ENCODE measurements at regions not wholly inside any gene's neighbourhood (a gene's known extent, or its start where the extent isn't known, plus 50 kb on each side); places are given as distances from the start of the nearest gene placed in this dataset.

DNA sequence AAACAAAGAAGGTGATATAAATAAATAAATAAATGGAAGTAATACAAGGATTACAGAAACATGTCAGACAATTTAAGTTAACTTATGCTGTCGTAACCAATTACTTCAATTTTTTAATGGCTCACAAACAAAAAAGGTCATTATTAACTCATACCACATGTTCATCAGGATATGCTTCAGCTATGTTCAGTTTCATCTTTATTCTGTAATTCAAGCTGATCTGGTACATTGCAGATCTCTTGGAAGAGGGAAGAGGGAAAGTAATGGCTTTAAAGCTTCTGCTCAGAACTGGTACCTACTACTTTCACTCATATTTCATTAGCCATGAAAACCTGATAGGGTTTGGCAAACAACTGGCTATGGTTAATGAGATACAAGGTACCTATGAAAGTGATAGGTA lies 67.6 kb upstream of the ERBB4 start:
- no peaks in the 10 kb centered on the region for H4K20me1 ChIP-seq (replicated peaks; ENCODE audit: control insufficient read depth, insufficient read depth, low read length)
- H3K4me3 ChIP-seq: no peak overlapping the region
- CTCF ChIA-PET (ENCODE audit: low intra/inter-chr PET ratio): no interaction called here
- H3K4me2 ChIP-seq (ENCODE audit: insufficient read depth, low read length): no peak overlapping the region
- no peaks in the 10 kb centered on the region for H3K9me1 ChIP-seq (ENCODE audit: control insufficient read depth, insufficient read depth, low read length)
- no peak for FAIRE-seq
- no peaks in the 10 kb centered on the region for H3K9me3 ChIP-seq (replicated peaks; ENCODE audit: control insufficient read depth, insufficient read depth, low read depth, low read length)
- TF ChIP-seq ZNF197 (CRISPR knock-in tag; IDR thresholded peaks at IDR 0.05; ENCODE audit: low read depth) (no peak), MTA2 (IDR thresholded peaks at IDR 0.05; ENCODE audit: low read depth) (no peak), ZNF121 (CRISPR knock-in tag; conservative IDR thresholded peaks at IDR 0.05) (no peak), KDM5B (IDR thresholded peaks at IDR 0.05; ENCODE audit: insufficient replicate concordance, low read depth, low read length) (no peak), SPI1 (IDR thresholded peaks at IDR 0.05; ENCODE audit: borderline replicate concordance, low read depth, low read length) (no peak), KAT8 (IDR thresholded peaks at IDR 0.05; ENCODE audit: low read depth) (no peak), ELF1 (tag; IDR thresholded peaks at IDR 0.05) (no peak), GATA2 (CRISPR knock-in tag; IDR thresholded peaks at IDR 0.05) (no peak), ZNF584 (CRISPR knock-in tag; IDR thresholded peaks at IDR 0.05; ENCODE audit: low read depth) (no peak), OTX1 (CRISPR knock-in tag; IDR thresholded peaks at IDR 0.05) (no peak), ZNF143 (CRISPR knock-in tag; IDR thresholded peaks at IDR 0.05) (no peak), PTRF (tag; IDR thresholded peaks at IDR 0.05) (no peak)
- TF ChIP-seq, protein P1, sequence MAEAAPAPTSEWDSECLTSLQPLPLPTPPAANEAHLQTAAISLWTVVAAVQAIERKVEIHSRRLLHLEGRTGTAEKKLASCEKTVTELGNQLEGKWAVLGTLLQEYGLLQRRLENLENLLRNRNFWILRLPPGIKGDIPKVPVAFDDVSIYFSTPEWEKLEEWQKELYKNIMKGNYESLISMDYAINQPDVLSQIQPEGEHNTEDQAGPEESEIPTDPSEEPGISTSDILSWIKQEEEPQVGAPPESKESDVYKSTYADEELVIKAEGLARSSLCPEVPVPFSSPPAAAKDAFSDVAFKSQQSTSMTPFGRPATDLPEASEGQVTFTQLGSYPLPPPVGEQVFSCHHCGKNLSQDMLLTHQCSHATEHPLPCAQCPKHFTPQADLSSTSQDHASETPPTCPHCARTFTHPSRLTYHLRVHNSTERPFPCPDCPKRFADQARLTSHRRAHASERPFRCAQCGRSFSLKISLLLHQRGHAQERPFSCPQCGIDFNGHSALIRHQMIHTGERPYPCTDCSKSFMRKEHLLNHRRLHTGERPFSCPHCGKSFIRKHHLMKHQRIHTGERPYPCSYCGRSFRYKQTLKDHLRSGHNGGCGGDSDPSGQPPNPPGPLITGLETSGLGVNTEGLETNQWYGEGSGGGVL (CRISPR knock-in tag; IDR thresholded peaks at IDR 0.05): no peak
- TF ChIP-seq, protein P2, sequence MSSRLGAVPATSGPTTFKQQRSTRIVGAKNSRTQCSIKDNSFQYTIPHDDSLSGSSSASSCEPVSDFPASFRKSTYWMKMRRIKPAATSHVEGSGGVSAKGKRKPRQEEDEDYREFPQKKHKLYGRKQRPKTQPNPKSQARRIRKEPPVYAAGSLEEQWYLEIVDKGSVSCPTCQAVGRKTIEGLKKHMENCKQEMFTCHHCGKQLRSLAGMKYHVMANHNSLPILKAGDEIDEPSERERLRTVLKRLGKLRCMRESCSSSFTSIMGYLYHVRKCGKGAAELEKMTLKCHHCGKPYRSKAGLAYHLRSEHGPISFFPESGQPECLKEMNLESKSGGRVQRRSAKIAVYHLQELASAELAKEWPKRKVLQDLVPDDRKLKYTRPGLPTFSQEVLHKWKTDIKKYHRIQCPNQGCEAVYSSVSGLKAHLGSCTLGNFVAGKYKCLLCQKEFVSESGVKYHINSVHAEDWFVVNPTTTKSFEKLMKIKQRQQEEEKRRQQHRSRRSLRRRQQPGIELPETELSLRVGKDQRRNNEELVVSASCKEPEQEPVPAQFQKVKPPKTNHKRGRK (tag; IDR thresholded peaks at IDR 0.05): no peak
- H3K79me2 ChIP-seq (ENCODE audit: control insufficient read depth, insufficient read depth, low read length): no peaks in the 10 kb centered on the region
- H3K36me3 ChIP-seq (ENCODE audit: control insufficient read depth, insufficient read depth, low read length): no peaks in the 10 kb centered on the region
- no TSS peak for BruUV-seq (replicated peaks)
- ATAC-seq: no peak
- H3K4me1 ChIP-seq (replicated peaks in 1 of 2; ENCODE audit: control insufficient read depth in 2 of 2, insufficient read depth in 2 of 2, low read length in 2 of 2): no peaks in the 10 kb centered on the region
- whole genome bisulfite sequencing (ENCODE audit: insufficient coverage, low coverage, missing lambda C conversion rate): 0% methylated on average over 1 of the region's 1 CpG
- in situ Hi-C loops (cut with MboI) (no loop called here), intact Hi-C loops (cut with micrococcal nuclease) (no loop called here)
- H3K27ac ChIP-seq (ENCODE audit: extremely low read depth, low read depth, low read length): no peak overlapping the region
- POLR2A ChIA-PET: no interaction called here
- H3K27me3 ChIP-seq (ENCODE audit: control insufficient read depth in 2 of 2, insufficient read depth in 2 of 2, low read length in 2 of 2): no peaks in the 10 kb centered on the region
- DNase-seq (ENCODE audit: extremely low read depth in 1 of 4, low spot score in 3 of 4): no peak
- no peak overlapping the region for H3K9ac ChIP-seq (ENCODE audit: insufficient read depth in 1 of 2, low read depth in 2 of 2, low read length in 2 of 2)
- H2AFZ ChIP-seq (ENCODE audit: low read depth, low read length): no peak overlapping the region

Measured in K562 (cell line).